PC-9 (cell line): ENCODE measurements at regions not wholly inside any gene's neighbourhood (a gene's known extent, or its start where the extent isn't known, plus 50 kb on each side); places are given as distances from the start of the nearest gene placed in this dataset.

Source experiments
- BruUV-seq: library from RNA; stranded (reverse); fragments of 400-500 nt; replicated peaks from 2 replicates; lab custom pipeline; 2021; lab: Mats Ljungman, UMichigan
- CTCF ChIA-PET: fragments of 300-600 bp; sonication (Branson Sonifier 250); formaldehyde crosslinking; loops from one replicate; lab custom pipeline; 2022; ENCODE audit warnings: antibody characterized with exemption; lab: Charles Lee
- POLR2A ChIA-PET: fragments of 300-600 bp; sonication (Branson Sonifier 250); formaldehyde crosslinking; loops from one replicate; lab custom pipeline; 2022; ENCODE audit warnings: antibody characterized with exemption; ENCODE audit not compliant: unreplicated experiment; lab: Charles Lee
- DNase-seq, 2 experiments: peaks; one replicate each; pipeline versions ENCODE4 v3.0.0 to v3.0.0-alpha.2; 2015 to 2022; ENCODE audit warnings: mixed read lengths in 1 of 2
- H2AFZ ChIP-seq: fragments of 200-600 bp; sonication (generic); 2 replicates; pipeline ENCODE4 v1.8.1; 2017; ENCODE audit warnings: antibody characterized with exemption
- H3F3A ChIP-seq: fragments of 200-600 bp; sonication (generic); 2 replicates; pipeline ENCODE4 v1.8.1; 2017; ENCODE audit warnings: antibody characterized with exemption, mild to moderate bottlenecking, low read depth; ENCODE audit not compliant: insufficient read depth
- H3K27ac ChIP-seq: fragments of 200-600 bp; sonication (generic); 2 replicates; pipeline ENCODE4 v1.6.1; 2016; ENCODE audit warnings: mixed run types
- H3K27me3 ChIP-seq: fragments of 200-600 bp; sonication (generic); 2 replicates; pipeline ENCODE4 v1.6.1; 2016; ENCODE audit warnings: low read depth, mixed run types; ENCODE audit not compliant: insufficient read depth
- H3K36me3 ChIP-seq: fragments of 200-600 bp; sonication (generic); 2 replicates; pipeline ENCODE4 v1.6.1; 2016; ENCODE audit warnings: low read depth, mixed run types
- H3K4me1 ChIP-seq: fragments of 200-600 bp; sonication (generic); replicated peaks from 2 replicates; pipeline ENCODE4 v1.6.1; 2016; ENCODE audit warnings: mixed run types; ENCODE audit not compliant: insufficient read depth
- H3K4me2 ChIP-seq: fragments of 200-600 bp; sonication (generic); 2 replicates; pipeline ENCODE4 v1.6.1; 2017; ENCODE audit warnings: mixed run types
- H3K4me3 ChIP-seq: fragments of 200-600 bp; sonication (generic); 2 replicates; pipeline ENCODE4 v1.6.1; 2016; ENCODE audit warnings: mixed run types
- H3K79me2 ChIP-seq: fragments of 200-600 bp; sonication (generic); 2 replicates; pipeline ENCODE4 v1.6.1; 2017; ENCODE audit warnings: low read depth, mixed run types
- H3K9me2 ChIP-seq: fragments of 200-600 bp; sonication (generic); 2 replicates; pipeline ENCODE4 v1.8.1; 2017; ENCODE audit warnings: mild to moderate bottlenecking; ENCODE audit not compliant: insufficient read depth
- H3K9me3 ChIP-seq: fragments of 200-600 bp; sonication (generic); 2 replicates; pipeline ENCODE4 v1.8.1; 2016; ENCODE audit warnings: low read depth; ENCODE audit not compliant: insufficient read depth
- H4K20me1 ChIP-seq: fragments of 200-600 bp; sonication (generic); 2 replicates; pipeline ENCODE4 v1.8.1; 2017; ENCODE audit not compliant: insufficient read depth
- EZH2 ChIP-seq: fragments of 200-600 bp; sonication (generic); IDR thresholded peaks from 2 replicates; pipeline ENCODE4 v1.8.0; 2017; ENCODE audit warnings: antibody characterized with exemption, low read depth
- intact Hi-C: fragments of 100-400 bp; cut with micrococcal nuclease; formaldehyde crosslinking; loops from one replicate; pipeline ENCODE4 v1.10.0; 2022; ENCODE audit not compliant: unreplicated experiment
- TF ChIP-seq, protein P1 (sequence below): fragments of 200-600 bp; sonication (generic); conservative IDR thresholded peaks from 2 replicates; pipeline ENCODE4 v1.6.1; 2017; ENCODE audit warnings: mixed run types, antibody characterized with exemption, mild to moderate bottlenecking, moderate library complexity

DNA sequence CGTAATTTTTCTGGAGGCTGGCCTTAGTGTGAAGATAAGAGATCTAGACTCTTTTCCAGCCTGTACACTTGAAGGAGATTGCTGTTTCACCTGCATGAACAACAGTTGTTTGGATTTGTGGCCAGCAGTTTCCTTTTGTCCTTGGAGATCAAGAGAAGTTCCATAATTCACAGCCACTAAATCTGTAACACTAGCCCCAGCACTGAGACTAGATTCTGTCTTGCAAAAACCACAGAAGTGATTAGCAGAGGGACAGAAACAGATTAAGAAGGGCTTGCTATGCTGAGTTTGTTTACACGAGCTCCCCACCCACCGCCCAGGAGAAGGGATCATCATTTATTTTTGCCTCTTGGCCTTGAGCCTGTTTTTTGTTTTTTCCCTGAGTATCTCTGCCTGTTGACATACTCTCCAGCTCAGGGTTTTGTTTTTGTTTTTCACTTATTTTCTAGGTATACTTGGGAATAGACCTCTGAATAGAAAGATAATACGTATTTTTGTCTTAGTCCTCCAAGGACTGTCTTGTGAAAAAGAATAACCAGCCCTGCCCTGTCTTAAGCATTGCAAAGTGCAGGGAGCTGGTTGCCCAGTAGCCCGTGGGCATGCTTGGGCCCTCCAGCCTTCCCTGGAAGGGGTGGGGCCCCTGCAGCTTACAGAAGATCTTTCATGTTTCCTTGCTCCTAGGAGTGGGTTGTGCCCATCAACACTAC, 93.1 kb upstream of the SOX4 start:
- H3K27ac ChIP-seq: no peak overlapping the region
- intact Hi-C loops: no loop called here
- TF ChIP-seq, protein P1, sequence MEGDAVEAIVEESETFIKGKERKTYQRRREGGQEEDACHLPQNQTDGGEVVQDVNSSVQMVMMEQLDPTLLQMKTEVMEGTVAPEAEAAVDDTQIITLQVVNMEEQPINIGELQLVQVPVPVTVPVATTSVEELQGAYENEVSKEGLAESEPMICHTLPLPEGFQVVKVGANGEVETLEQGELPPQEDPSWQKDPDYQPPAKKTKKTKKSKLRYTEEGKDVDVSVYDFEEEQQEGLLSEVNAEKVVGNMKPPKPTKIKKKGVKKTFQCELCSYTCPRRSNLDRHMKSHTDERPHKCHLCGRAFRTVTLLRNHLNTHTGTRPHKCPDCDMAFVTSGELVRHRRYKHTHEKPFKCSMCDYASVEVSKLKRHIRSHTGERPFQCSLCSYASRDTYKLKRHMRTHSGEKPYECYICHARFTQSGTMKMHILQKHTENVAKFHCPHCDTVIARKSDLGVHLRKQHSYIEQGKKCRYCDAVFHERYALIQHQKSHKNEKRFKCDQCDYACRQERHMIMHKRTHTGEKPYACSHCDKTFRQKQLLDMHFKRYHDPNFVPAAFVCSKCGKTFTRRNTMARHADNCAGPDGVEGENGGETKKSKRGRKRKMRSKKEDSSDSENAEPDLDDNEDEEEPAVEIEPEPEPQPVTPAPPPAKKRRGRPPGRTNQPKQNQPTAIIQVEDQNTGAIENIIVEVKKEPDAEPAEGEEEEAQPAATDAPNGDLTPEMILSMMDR: no peak
- TF ChIP-seq EZH2: no peak
- H3F3A ChIP-seq: no peaks in the 10 kb centered on the region
- H3K36me3 ChIP-seq: no peaks in the 10 kb centered on the region
- H3K9me2 ChIP-seq: no peaks in the 10 kb centered on the region
- no peaks in the 10 kb centered on the region for H3K9me3 ChIP-seq
- H3K4me3 ChIP-seq: no peak overlapping the region
- ChIA-PET POLR2A (no interaction called here), CTCF (interaction anchor here (0.6 kb wide), 1 partner anchor 17 kb away, joined by 4 read pairs; no protein-coding TSS in a partner anchor)
- H3K79me2 ChIP-seq: no peaks in the 10 kb centered on the region
- no peak overlapping the region for H3K4me2 ChIP-seq
- DNase-seq: no peak
- no TSS peak for BruUV-seq
- H4K20me1 ChIP-seq: no peaks in the 10 kb centered on the region
- no peaks in the 10 kb centered on the region for H3K27me3 ChIP-seq
- H2AFZ ChIP-seq: no peak overlapping the region
- H3K4me1 ChIP-seq: no peaks in the 10 kb centered on the region

DNA sequence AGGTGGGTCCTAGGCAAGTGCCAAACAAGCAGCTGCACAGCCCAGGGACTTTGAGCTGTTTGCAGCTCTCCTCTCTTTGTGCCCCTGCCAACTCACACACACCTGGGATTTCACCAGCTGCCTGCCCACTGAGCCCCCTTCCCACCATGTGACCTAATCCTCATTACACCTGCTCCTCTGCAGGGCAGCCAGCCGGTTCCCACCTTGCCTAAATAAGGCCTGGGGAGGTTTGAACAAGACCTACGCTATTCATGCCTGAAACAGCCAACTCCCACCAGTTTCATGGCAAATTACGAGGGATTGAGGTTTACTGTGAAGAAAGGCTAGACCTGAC, 92.6 kb upstream of the SOX4 start:
- Histone ChIP-seq H3K4me3 (no peak overlapping the region), H2AFZ (no peak overlapping the region), H3F3A (no peaks in the 10 kb centered on the region), H3K79me2 (no peaks in the 10 kb centered on the region), H4K20me1 (no peaks in the 10 kb centered on the region), H3K9me3 (no peaks in the 10 kb centered on the region), H3K9me2 (no peaks in the 10 kb centered on the region), H3K4me2 (no peak overlapping the region), H3K4me1 (no peaks in the 10 kb centered on the region), H3K27ac (no peak overlapping the region), H3K27me3 (no peaks in the 10 kb centered on the region), H3K36me3 (no peaks in the 10 kb centered on the region)
- POLR2A ChIA-PET: no interaction called here
- CTCF ChIA-PET: interaction anchor here (0.6 kb wide), 1 partner anchor 17 kb away, joined by 4 read pairs; no protein-coding TSS in a partner anchor
- no peak for TF ChIP-seq EZH2
- TF ChIP-seq, protein P1: no peak
- DNase-seq: no peak
- intact Hi-C loops: no loop called here
- BruUV-seq: no TSS peak

DNA sequence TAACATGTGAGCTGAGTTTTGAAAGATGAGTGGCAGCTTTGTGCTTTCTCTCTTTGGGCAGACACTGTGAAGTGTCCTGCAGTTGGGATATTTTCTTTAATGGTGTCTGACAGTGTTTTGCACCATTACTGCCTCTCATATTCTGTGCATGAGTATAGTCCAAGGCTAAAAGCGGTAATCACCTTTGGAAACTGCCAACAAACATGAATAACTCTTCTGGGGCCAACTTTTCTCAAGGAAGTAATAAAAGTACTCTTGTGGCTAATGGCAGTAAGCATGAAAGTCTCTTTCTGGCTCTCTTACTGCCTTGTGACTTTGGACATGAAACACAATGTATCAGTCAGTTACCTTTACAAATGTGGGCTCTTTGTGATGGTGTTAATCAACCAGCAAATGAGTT, 91.7 kb upstream of the SOX4 start:
- Histone ChIP-seq H3F3A (no peaks in the 10 kb centered on the region), H3K9me2 (no peaks in the 10 kb centered on the region), H3K36me3 (no peaks in the 10 kb centered on the region), H3K27ac (no peak overlapping the region), H3K27me3 (no peaks in the 10 kb centered on the region), H3K4me1 (no peaks in the 10 kb centered on the region), H3K4me3 (no peak overlapping the region), H3K9me3 (no peaks in the 10 kb centered on the region), H3K4me2 (no peak overlapping the region), H4K20me1 (no peaks in the 10 kb centered on the region), H2AFZ (no peak overlapping the region), H3K79me2 (no peaks in the 10 kb centered on the region)
- ChIA-PET POLR2A (no interaction called here), CTCF (no interaction called here)
- no TSS peak for BruUV-seq
- TF ChIP-seq, protein P1: no peak
- TF ChIP-seq EZH2: no peak
- intact Hi-C loops: no loop called here
- DNase-seq: no peak
